ENCODE measurements at regions not wholly inside any gene's neighbourhood (a gene's known extent, or its start where the extent isn't known, plus 50 kb on each side); places are given as distances from the start of the nearest gene placed in this dataset.

DNA sequence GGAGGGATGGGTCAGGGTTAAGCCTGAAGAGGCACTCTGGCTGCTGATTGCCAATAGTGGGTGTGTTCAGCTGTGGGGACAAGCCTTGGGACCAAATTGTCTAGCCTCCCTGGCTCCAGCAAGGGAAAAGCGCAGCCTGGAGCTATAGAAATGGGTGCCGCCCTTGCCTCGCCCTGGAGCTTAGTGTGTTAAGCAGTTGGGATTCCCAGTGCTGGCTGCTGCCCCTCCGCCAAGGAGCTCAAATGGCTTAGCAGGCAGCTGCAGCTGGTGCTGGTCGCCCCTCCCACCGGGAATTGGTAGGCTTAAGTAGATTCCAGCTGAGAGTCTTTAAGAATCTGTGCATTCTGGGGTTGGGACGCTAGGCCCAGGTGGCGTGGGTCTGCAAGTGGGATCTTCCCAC is 662.9 kb upstream of the TBL1XR1 start (continued):
- TF ChIP-seq EP300 (IDR thresholded peaks at IDR 0.05; ENCODE audit: borderline replicate concordance in 1 of 2, low read depth in 2 of 2, low read length in 2 of 2) (no peak), ZNF274 (IDR thresholded peaks at IDR 0.05; ENCODE audit: borderline replicate concordance, extremely low read depth, low read length) (no peak), MAFK (IDR thresholded peaks at IDR 0.05; ENCODE audit: low read depth, low read length) (no peak), FOSL1 (IDR thresholded peaks at IDR 0.05; ENCODE audit: insufficient read depth, low read depth, low read length) (no peak)
